ENCODE measurements at regions not wholly inside any gene's neighbourhood (a gene's known extent, or its start where the extent isn't known, plus 50 kb on each side); places are given as distances from the start of the nearest gene placed in this dataset.

DNA sequence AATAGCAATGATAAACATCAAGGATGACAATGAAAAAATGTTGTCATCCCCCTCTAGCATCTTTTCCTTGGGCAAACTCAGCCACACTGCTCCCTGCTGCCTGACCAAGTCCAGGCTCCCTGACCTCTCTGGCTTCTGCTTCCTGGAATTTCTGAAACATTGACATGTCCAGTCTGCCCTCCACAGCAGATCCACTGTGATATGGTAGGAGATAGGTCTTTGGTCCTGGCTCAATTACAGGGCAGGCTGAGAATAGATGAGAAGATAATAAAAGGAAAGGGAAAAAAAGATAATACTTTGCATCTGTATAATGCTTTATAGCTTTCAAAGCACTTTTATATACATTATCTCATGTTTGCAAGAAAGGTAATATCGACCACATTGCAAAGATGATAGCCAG lies 417.7 kb downstream of the BUD13 start:
- TF ChIP-seq, protein P1, sequence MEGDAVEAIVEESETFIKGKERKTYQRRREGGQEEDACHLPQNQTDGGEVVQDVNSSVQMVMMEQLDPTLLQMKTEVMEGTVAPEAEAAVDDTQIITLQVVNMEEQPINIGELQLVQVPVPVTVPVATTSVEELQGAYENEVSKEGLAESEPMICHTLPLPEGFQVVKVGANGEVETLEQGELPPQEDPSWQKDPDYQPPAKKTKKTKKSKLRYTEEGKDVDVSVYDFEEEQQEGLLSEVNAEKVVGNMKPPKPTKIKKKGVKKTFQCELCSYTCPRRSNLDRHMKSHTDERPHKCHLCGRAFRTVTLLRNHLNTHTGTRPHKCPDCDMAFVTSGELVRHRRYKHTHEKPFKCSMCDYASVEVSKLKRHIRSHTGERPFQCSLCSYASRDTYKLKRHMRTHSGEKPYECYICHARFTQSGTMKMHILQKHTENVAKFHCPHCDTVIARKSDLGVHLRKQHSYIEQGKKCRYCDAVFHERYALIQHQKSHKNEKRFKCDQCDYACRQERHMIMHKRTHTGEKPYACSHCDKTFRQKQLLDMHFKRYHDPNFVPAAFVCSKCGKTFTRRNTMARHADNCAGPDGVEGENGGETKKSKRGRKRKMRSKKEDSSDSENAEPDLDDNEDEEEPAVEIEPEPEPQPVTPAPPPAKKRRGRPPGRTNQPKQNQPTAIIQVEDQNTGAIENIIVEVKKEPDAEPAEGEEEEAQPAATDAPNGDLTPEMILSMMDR (IDR thresholded peaks at IDR 0.05): no peak
- no peak for TF ChIP-seq POLR2A (IDR thresholded peaks at IDR 0.05)
- TF ChIP-seq POLR2AphosphoS5 (IDR thresholded peaks at IDR 0.05): no peak
- no peak for TF ChIP-seq EP300 (IDR thresholded peaks at IDR 0.05)

Data from gastroesophageal sphincter (tissue), 3 donors.